NCI-H146 treated with DMSO at 0.1 percent for 48 hours (cell line): ENCODE measurements at regions not wholly inside any gene's neighbourhood (a gene's known extent, or its start where the extent isn't known, plus 50 kb on each side); places are given as distances from the start of the nearest gene placed in this dataset.

ENCODE experiments used
- DNase-seq: peaks from one replicate; lab custom pipeline; 2025; ENCODE audit not compliant: unreplicated experiment; lab: John Stamatoyannopoulos, UW

DNA sequence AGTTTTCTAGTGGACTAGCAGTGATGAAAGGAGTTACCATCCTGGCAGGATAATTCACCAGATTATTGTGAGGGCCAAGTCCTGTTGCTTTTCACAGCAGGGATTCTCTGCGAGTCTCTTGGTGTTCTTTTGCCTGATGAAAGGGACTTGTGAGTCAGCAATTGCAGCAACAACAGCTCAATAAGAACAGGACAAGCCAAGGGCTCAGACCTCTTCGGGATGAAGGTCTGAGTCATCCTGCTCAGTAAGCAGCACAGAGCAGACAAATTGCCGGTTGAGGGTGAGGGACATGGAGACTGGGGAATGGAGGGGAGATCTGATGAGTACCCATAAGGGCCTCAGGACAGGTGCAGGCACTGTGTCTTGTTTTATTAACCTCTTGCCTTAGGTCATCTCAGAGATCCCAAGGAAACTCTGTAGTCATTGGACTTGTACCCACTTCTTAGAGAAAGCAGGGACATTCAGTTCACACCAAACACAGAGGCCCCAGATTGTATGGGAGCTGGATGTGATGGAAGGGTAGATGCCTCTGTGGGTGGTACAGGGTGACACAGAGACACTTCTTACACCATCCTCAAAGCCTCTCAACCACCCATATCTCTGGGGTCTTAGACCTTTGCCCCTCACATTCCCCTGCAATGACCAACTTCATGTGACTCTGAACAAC lies 173.8 kb upstream of the TLE3 start:
- peak; percentile 12 for DNase-seq

DNA sequence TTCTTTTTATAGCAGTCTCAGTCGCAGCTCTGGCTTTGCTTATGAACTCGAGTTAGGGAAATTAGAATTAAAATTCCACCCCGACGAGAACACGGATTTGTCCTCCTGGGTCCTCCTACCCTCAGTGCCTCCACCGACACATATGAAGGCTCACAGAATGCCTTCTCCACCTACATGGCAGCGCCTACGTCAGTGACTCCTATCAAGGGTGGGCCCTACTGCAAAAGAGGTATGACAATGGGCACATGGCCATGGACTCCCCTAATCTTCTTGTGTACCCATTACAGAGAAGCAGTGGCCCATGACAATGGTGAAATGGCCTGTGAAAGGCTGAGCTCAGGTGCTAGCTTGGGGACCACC lies 173.0 kb upstream of the TLE3 start:
- DNase-seq = no peak

DNA sequence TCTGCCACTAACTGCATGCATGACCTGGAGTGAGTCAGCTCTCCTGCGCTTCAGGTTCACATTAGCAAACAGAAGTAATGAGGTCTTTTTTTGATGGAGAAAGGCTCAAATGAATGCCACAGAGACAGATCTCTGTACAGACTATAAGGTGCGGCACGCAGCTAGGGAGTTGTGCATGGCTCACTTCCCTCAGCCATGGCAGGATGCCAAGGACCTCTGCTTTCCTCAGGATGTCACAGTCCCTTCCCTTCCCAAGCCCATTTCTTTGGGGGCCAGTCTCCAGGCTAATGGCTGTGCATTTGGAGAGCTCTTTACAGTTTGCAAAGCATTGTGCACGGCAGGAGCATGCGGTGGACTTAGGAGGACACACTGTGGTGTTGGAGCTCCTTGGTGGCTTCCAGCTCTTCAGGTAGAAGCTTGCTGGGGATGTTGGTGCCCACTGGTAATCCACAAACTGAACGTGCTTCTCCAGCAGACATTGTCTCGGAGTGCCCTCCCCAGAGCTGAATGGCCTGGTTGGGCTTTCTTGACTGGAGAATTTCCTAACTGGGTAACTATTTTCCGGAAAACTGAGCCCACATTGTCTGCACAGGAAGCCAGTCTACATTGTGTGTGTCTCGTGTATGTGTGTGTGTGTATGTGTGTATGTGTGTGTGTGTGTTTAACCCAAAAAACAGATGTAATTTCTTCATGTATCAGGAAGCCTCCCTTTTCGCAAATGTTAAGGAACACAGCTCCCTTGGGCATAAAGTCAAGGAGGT lies 172.5 kb upstream of the TLE3 start:
- no peak for DNase-seq

DNA sequence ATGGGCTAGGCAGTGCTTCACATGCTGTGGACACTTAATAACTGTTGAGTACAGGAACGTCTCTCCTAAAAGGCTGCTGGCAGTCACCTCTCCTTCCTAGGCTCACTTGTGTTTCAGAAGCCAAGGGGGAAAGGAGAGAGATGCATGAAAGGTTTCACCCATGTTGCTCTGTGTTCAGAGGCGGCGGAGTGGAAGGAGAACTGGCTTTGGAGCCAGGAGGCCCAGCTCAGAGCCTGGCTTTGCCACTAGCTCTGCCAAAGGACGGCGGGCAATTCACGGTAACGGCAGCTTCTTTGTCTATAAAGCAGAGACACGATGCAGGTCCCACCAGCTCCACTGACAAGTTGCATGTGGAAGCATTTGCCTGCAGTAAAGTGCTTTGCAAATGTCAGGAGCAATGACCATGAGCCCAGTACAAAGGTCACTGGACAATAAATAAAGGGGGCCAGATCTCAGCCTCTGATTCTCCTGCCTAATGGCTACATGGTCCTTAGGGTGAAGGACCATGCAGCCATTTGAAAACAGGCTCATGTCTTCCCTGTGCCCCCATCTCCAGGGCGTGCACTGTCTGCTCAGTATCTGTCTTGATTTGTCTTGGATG lies 171.7 kb upstream of the TLE3 start:
- DNase-seq = no peak

DNA sequence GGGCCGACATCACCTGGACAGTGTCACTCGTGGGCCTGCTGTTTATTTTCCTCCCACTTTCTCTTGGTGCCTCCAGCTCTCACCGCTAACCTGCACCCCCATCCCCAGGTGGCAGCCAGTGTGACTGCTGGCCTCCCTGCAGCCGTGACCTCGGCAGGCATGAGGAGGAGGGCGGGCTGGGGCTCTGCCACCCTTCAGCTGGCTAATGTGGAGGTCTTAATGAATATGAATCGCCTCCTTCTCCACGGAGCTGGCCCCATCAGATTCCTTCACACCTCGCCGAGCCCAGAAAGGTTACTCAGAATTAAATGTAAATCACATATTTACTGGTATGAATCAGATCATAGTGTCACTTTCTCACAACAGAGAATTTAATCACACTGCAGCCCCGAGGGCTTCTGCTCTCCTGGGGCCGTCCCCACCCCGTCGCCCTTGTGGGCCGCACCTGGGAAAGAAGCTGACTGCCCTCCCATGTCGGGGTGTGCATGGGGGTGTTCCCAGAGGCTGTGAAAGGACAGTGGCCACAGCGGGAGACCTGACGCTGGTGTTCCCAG lies 171.1 kb upstream of the TLE3 start:
- DNase-seq = no peak

DNA sequence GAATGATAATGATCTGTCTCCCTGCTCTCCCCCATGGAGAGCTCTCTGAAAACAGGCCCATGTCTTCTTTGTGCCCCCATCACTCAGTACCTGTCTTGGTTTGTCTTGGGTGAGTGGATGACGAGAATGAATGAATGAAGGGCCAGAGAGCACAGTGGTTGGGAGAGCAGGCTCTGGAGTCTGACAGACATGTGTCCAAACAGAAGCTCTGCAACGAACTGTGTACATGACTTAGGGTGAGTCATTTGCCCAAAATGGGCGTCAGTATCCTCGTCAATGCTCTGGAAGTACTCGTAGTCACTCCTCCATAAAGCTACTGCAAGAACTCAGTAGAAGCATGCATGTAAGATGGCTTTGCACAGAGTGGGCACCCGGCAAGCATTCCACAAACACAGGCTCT lies 170.2 kb upstream of the TLE3 start:
- DNase-seq = no peak

DNA sequence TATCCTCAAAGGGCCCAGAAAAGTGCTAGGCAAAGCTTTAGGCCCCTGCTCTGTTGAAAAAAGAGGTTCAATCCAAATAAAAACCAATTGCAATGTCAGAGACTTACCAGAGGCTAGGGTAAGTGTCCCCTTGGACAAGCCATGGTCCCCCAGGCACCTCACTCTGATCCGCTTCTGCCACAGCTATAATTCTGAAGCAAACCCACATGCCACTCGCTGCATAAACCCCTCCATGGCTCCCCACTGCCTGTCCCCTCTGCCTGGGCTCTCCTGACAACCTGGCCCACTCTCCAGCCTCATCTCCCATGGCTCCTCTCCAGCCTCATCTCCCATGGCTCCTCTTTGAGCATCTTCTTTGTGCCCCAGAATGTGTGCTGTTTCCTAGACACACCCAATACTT lies 169.6 kb upstream of the TLE3 start:
- no peak for DNase-seq

DNA sequence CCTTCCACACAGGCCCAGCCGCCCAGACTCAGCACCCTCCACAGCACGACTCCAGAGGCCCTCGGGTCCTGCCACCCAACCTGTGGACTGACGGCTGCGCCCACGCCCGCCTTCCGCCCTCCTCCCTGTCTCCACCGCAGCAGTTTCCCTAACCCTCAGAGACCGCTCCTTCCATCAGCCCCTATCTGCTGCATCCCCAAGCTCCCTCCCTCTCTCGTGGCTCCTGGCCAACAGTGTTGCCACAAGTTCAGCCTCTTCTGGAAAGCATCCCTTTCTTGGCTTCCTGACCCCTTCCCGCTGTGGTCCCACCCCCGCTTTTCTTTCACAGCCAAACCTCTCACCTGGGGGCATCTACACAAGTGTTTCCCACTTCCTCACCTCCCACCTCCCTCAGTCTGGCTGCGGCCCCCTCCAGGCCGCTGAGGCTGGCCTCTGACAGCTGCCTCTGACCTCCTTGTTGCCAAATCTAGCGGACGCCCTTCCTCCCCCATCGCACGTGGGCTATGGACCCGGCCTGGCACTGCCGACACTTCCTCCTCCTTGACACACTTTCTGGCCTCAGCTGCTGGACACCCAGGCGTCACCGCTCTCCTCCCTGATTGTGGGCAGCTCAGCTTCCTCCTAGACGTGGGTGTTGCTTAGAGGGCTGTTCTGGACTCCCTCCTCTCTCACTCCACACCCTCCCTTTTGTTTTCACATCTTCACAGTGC lies 168.8 kb upstream of the TLE3 start:
- DNase-seq = no peak

DNA sequence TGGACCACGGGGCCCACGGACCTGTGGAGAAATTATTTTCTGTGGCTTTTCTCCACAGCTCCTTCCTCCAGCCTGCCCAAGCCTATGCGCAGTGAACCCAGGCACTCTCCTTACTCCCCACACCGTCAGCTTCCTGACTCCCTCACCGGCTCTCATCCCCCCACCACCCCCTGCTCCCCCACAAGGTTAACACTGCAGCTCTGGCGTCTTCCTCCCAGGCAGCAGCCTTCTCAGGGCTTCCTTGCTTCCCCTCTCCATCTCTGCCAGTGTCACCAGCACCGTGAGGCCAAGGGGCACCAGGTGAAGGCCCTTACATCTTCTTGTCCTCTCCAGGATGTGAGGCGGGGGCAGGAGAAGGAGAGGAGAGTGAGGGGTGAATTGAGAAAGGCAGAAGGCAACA lies 168.3 kb upstream of the TLE3 start:
- no peak for DNase-seq

DNA sequence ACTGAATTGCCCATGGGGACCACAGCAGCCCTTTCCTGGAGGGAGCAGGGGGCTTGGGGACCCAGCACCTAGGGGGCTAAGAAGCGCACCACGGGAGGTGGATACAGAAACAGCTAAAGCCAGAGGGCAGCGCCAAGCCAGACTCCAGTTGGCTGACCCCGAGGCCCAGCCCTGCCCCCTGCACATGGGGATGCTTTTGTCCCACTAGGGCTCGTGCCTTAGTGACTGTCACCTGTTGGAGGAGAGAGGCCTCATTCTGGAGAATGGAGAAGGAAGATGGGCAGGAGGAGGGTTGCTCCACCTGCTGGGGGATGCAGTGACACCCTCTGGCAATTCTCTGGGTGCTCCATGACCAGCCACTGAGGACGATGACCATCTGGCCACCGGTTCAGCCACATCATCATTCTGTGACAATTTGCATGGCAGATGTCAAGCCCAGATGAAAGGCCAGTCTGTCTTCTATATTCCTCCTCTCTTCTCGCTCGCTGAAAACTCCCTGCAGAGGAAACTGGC lies 167.8 kb upstream of the TLE3 start:
- DNase-seq = no peak

DNA sequence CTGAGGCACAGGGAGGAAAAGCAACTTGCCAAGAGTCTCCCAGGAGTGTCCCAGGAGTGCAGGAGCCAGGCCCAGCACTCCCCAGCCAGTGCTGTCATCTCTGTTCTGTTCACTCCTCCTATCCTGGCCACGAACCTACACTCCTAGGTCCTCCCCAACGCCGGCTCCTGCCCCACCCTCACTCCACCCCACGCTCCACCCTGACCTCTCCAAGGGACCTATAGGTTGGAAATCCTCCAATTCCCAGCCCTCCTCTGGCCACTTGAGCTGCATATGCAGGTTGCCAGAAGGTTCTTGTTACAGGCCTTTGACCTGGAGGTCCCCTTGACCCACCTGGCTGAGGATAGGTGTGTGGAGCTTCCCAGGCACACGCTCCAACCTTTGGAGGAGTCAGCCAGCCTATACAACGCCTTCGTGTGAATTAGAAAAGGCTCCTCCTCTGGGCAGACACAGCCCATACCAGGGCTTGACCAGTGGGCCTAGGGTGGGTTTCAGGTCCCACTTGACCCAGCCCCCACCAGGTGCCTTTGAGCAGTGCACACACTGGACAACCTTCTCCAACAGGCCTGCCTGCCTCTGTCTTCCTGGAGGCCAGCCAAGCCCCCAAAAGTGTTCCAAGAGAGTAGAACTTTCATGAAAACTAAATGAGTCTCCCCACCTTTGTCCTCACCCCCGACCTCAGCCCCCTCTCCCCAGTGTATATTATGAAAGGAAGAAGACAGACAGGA lies 167.2 kb upstream of the TLE3 start:
- DNase-seq = no peak

DNA sequence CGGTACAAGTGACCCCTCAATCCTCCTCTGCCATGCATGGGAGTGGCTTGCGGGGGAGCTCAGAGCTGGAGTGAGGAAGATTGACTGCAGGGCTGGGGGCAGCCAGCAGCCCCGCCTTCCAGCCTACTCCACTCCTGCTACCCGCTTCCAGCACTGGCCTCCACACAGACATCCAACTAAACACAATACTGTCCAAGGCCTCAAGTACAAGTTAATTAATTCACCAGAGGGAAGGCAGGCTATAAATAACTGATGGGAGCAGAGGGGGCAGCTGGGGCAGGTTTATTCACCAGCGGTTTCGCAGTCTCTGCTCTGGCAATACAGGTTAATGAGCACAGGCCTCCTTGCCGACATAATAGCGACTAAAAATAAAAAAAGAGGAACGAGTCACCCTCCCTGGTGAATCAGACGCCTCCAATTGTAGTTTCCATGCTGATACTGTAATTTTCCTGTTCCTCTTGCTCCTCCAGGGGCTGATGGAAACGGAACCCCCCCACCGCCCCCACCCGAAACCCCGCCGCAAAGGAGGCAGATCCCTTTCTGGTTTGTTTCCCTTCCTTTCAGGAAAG lies 166.4 kb upstream of the TLE3 start:
- DNase-seq = peak; percentile 28

DNA sequence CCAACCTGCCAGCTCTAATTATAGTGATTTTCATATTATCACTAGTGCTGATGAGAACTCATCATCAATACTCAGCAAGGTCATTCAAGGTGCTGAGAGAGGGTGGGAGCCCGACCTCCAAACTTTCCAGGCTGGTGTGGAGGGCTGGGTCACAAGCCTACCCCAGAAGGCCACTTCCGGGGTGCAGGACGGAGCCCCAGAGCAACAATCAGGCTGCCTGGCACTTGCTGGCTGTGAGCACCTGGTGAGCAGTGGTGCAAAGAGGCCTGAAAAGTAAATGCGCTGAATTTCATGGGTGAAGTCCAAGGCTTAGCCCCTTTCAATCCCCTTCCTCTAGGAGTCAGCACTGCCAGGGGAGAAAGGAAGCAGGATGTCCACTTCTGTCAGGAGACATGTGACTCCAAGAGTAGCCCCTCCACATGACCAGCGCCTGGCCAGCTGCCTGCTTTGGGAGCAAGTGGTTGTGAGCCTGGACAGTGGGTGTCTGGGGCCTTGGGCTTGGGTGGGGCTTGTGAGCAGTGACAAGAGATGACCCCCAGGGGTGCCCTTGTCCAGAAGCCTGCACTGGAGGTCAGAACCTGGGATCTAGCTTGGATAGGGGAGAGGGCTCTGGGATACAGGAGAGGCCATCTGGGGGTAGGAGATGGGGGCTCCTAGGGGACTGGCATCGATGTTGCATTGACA lies 165.0 kb upstream of the TLE3 start:
- no peak for DNase-seq

DNA sequence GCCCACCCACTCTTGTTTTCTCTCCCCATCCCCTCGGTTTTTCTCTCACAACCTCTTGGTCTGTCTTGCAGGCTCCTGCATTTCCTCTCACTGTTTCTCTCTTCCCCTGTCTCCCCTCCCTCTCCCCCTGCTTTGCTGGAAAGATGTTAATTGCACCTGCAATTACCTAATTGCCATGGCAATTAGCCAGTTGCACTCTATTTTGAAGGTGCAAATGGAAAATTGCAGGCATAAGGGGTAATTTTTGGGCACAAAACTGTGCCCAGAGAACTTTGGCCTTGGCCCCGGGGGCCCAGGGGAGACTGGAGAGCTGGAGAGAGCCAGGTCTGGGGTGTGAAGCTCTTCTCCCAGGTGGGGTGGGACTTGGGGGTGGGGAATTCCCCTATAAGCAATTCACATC lies 164.5 kb upstream of the TLE3 start:
- DNase-seq = no peak

DNA sequence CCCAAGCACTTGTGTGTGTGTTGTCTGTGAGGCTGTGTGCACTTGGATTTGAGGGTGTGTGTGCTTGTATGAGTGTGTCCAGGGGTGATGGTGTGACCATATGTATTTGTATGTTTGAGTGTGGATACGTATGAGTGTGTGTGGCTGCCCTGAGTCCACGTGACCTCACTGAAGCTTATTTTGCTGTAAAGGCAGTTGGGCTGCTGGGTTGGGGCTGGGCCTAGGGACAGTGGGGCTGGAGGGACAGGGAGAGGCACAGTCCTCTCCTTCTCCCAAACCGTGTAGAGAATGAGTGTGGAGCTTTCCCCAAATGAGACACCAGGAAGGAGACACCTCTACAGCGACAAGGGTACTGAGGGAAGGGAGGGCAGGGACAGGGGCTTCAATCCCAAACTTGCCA lies 163.4 kb upstream of the TLE3 start:
- DNase-seq = no peak

DNA sequence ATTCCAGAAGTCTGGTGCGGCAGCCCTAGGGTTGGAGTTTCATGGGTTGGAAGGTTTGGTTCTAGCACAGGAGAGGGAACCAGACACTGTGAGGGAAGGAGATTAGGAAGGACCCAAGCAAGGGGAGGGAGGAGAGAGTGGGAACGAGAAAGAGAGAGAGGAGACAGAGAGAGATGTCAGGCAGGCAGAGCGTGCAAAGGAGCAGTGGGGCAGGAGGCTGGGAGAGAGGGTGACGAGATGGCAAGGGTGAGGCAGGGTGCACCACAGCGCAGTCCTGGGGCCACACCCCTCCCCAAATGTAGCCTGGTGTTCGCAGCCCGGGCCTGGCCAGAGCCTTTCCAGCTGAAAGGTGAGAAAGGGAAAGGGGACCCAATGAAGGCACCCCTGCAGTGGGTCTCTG lies 162.9 kb upstream of the TLE3 start:
- DNase-seq = no peak

DNA sequence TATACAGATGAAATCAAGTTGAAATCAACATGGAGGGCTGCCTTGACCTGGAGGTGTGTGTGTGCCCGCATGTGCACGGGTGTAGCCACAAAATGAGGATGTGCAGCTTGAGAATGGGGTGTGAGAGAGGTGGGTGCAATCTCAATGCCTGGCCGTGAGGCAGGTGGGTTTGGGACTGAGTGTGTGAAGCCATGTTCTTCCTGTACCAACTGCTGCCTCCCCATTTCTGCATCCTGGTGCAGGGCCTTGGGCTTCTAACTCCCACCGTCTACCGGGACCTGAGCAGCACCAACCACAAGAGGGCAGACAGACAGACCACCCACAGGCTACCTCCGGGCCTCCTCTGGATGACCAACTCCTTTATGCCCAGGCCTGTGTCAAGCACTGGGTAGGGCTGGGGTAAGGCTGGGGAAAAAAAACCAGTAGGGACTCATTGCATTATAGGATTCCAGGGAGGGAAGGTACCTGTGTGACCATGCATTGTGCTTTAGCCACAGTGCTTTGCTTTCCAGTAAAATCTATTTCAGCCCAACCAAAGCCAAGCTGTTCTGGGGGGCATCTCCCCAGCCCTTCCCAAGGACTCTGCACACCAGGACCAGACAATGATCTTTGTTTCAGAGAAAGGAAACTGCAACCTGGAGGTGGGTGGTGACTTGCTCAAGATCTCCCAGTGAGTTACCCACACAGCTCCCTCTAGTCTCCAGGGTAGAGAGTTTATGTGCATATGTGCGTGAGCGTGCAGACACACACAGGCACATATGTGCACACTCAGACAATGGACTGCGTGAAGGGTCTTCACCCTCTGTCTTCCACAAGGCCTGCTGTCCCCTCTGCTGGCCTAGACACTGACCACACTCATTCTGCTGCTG lies 162.2 kb upstream of the TLE3 start:
- DNase-seq = no peak

DNA sequence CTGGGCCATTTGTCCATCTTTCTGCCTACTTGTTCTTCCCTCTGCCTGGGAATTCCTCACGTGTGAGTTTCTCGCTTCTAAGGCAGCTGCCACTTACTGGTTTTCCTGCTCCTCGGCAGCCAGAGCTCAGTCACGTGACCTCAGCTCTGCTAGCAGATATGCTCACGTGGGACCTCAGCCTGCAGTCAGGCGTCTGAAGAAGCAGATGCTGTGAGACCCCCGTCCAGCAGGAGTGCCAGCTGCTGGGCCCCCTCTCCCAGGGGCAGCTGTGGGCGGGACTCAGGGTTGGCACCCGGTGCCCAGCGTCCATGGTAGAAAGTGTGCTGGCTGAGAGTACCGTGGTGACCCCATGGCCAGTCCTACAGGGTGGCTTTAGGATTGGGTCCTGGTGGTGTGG lies 161.3 kb upstream of the TLE3 start:
- no peak for DNase-seq
